ENCODE measurements at regions not wholly inside any gene's neighbourhood (a gene's known extent, or its start where the extent isn't known, plus 50 kb on each side); places are given as distances from the start of the nearest gene placed in this dataset.

- Histone ChIP-seq H3K36me3 (ENCODE audit: control insufficient read depth, insufficient read depth, low read length) (no peaks in the 10 kb centered on the region), H3K4me3 (replicated peaks; ENCODE audit: low read depth, low read length) (no peak overlapping the region), H3K27me3 (replicated peaks; ENCODE audit: control insufficient read depth, insufficient read depth, low read length) (no peaks in the 10 kb centered on the region)
- no peak for TF ChIP-seq CTCF (IDR thresholded peaks at IDR 0.05; ENCODE audit: insufficient read depth, low read length, poor library complexity, severe bottlenecking)
- no peak for DNase-seq (ENCODE audit: extremely low read depth, insufficient read length)
Observed at GRCh38 chr5:165525271-165525670, 2019.9 kb downstream of the MAT2B start.

GRCh38 chr5:165526357-165526756, 2020.9 kb downstream of the MAT2B start:
- no peaks in the 10 kb centered on the region for H3K36me3 ChIP-seq (ENCODE audit: control insufficient read depth, insufficient read depth, low read length)
- no peak for DNase-seq (ENCODE audit: extremely low read depth, insufficient read length)
- no peak for TF ChIP-seq CTCF (IDR thresholded peaks at IDR 0.05; ENCODE audit: insufficient read depth, low read length, poor library complexity, severe bottlenecking)
- H3K27me3 ChIP-seq (replicated peaks; ENCODE audit: control insufficient read depth, insufficient read depth, low read length), result no peaks in the 10 kb centered on the region
- no peak overlapping the region for H3K4me3 ChIP-seq (replicated peaks; ENCODE audit: low read depth, low read length)

- Histone ChIP-seq H3K36me3 (ENCODE audit: control insufficient read depth, insufficient read depth, low read length) (no peaks in the 10 kb centered on the region), H3K27me3 (replicated peaks; ENCODE audit: control insufficient read depth, insufficient read depth, low read length) (no peaks in the 10 kb centered on the region), H3K4me3 (replicated peaks; ENCODE audit: low read depth, low read length) (no peak overlapping the region)
- TF ChIP-seq CTCF (IDR thresholded peaks at IDR 0.05; ENCODE audit: insufficient read depth, low read length, poor library complexity, severe bottlenecking), result no peak
- DNase-seq (ENCODE audit: extremely low read depth, insufficient read length), result no peak
Observed at GRCh38 chr5:165527577-165527976, 2022.2 kb downstream of the MAT2B start.

GRCh38 chr5:165538065-165538464, 2032.6 kb downstream of the MAT2B start:
- Histone ChIP-seq H3K4me3 (replicated peaks; ENCODE audit: low read depth, low read length) (no peak overlapping the region), H3K36me3 (ENCODE audit: control insufficient read depth, insufficient read depth, low read length) (no peaks in the 10 kb centered on the region), H3K27me3 (replicated peaks; ENCODE audit: control insufficient read depth, insufficient read depth, low read length) (no peaks in the 10 kb centered on the region)
- DNase-seq (ENCODE audit: extremely low read depth, insufficient read length), result no peak
- TF ChIP-seq CTCF (IDR thresholded peaks at IDR 0.05; ENCODE audit: insufficient read depth, low read length, poor library complexity, severe bottlenecking), result no peak

- TF ChIP-seq CTCF (IDR thresholded peaks at IDR 0.05; ENCODE audit: insufficient read depth, low read length, poor library complexity, severe bottlenecking), result no peak
- Histone ChIP-seq H3K27me3 (replicated peaks; ENCODE audit: control insufficient read depth, insufficient read depth, low read length) (no peaks in the 10 kb centered on the region), H3K4me3 (replicated peaks; ENCODE audit: low read depth, low read length) (no peak overlapping the region), H3K36me3 (ENCODE audit: control insufficient read depth, insufficient read depth, low read length) (no peaks in the 10 kb centered on the region)
- no peak for DNase-seq (ENCODE audit: extremely low read depth, insufficient read length)
Observed at GRCh38 chr5:165559645-165560044, 2054.2 kb downstream of the MAT2B start.

- no peak for DNase-seq (ENCODE audit: extremely low read depth, insufficient read length)
- Histone ChIP-seq H3K36me3 (ENCODE audit: control insufficient read depth, insufficient read depth, low read length) (no peaks in the 10 kb centered on the region), H3K27me3 (replicated peaks; ENCODE audit: control insufficient read depth, insufficient read depth, low read length) (no peaks in the 10 kb centered on the region), H3K4me3 (replicated peaks; ENCODE audit: low read depth, low read length) (no peak overlapping the region)
- TF ChIP-seq CTCF (IDR thresholded peaks at IDR 0.05; ENCODE audit: insufficient read depth, low read length, poor library complexity, severe bottlenecking), result no peak
Observed at GRCh38 chr5:165560648-165561047, 2055.2 kb downstream of the MAT2B start.
